IMR-90 (cell line): ENCODE measurements at regions not wholly inside any gene's neighbourhood (a gene's known extent, or its start where the extent isn't known, plus 50 kb on each side); places are given as distances from the start of the nearest gene placed in this dataset.

Source experiments
- CEBPB ChIP-seq: IDR thresholded peaks from 2 replicates; pipeline ENCODE4 v1.6.1; 2012; ENCODE audit warnings: low read depth, low read length, improper control_type of control experiment
- POLR2A ChIP-seq: IDR thresholded peaks from 2 replicates; pipeline ENCODE4 v1.6.1; 2012; ENCODE audit warnings: mild to moderate bottlenecking, low read depth, low read length

DNA sequence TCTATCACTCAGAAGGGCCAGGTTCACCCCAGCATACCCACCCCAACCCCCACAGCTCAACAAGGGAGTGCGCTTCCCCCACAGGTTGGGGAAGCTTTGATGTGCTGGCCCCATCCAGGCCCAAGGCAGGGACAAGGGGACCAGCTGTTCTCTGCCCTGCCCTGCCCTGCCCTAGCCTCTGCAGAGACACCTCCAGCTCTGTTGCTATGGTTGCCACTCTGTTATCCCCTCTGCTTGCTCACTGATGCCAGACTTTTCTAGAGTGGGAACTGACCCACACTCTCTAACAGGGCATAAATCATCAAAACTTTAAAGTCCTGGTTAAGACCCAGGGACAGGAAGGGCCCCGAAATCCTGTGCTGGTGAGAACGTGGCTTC is 50.4 kb upstream of the ENPP7 start:
- TF ChIP-seq CEBPB (no peak), POLR2A (no peak)
